Parathyroid adenoma (tissue), 2 donors: ENCODE measurements at regions not wholly inside any gene's neighbourhood (a gene's known extent, or its start where the extent isn't known, plus 50 kb on each side); places are given as distances from the start of the nearest gene placed in this dataset.

Source experiments
- H2AFZ ChIP-seq: fragments of 300-600 bp; sonication (generic); one replicate; pipeline ENCODE4 v1.7.0; 2017; ENCODE audit warnings: antibody characterized with exemption, mild to moderate bottlenecking
- H3K27ac ChIP-seq: fragments of 300-600 bp; sonication (generic); one replicate; pipeline ENCODE4 v1.7.0; 2017
- H3K27me3 ChIP-seq: fragments of 300-600 bp; sonication (generic); one replicate; pipeline ENCODE4 v1.7.0; 2017; ENCODE audit warnings: low read length; ENCODE audit not compliant: control insufficient read depth, insufficient read depth
- H3K36me3 ChIP-seq: fragments of 300-600 bp; sonication (generic); one replicate; pipeline ENCODE4 v1.7.0; 2017; ENCODE audit warnings: low read length; ENCODE audit not compliant: control insufficient read depth, insufficient read depth
- H3K4me1 ChIP-seq: fragments of 300-600 bp; sonication (generic); one replicate; pipeline ENCODE4 v1.7.0; 2017; ENCODE audit warnings: control low read depth
- H3K4me2 ChIP-seq: fragments of 300-600 bp; sonication (generic); one replicate; pipeline ENCODE4 v1.7.0; 2017; ENCODE audit warnings: low read length
- H3K4me3 ChIP-seq: fragments of 300-600 bp; sonication (generic); one replicate; pipeline ENCODE4 v1.7.0; 2017; ENCODE audit warnings: low read depth, low read length
- H3K79me2 ChIP-seq: fragments of 300-600 bp; sonication (generic); one replicate; pipeline ENCODE4 v1.7.0; 2017; ENCODE audit warnings: control low read depth
- H3K9ac ChIP-seq: fragments of 300-600 bp; sonication (generic); one replicate; pipeline ENCODE4 v1.7.0; 2017; ENCODE audit warnings: mild to moderate bottlenecking
- H3K9me3 ChIP-seq: fragments of 300-600 bp; sonication (generic); one replicate; pipeline ENCODE4 v1.7.0; 2017; ENCODE audit warnings: low read length; ENCODE audit not compliant: control insufficient read depth
- CTCF ChIP-seq: fragments of 300-600 bp; sonication (generic); IDR thresholded peaks from one replicate; pipeline ENCODE4 v1.7.0; 2017; ENCODE audit warnings: antibody characterized with exemption, mild to moderate bottlenecking
- donor health status: primary hyperparathyroidism.

DNA sequence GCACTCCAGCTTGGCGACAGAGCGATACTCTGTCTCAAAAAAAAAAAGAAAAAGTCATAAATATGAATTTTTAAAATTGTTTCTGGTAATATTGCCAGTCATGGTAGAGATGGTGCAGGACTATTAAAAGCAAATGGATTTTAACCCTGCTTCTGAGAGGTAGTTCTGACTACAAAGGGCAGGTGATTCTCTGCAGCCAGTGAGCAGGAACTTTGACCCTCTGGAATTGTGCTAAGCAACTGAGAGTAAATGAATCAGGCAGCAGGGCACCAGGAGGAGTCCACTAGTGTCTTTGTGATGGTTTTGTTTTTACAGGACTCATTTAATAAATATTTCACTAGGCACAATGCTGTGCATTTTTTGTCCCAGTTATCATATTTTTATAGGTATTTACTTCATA lies 781.2 kb downstream of the TLE4 start:
- Histone ChIP-seq H3K9ac (no peak overlapping the region), H3K4me3 (no peak overlapping the region), H3K4me2 (no peak overlapping the region), H3K79me2 (no peaks in the 10 kb centered on the region), H3K27me3 (no peaks in the 10 kb centered on the region), H3K9me3 (no peaks in the 10 kb centered on the region), H3K4me1 (no peaks in the 10 kb centered on the region), H2AFZ (no peak overlapping the region), H3K36me3 (no peaks in the 10 kb centered on the region), H3K27ac (no peak overlapping the region)
- no peak for TF ChIP-seq CTCF

DNA sequence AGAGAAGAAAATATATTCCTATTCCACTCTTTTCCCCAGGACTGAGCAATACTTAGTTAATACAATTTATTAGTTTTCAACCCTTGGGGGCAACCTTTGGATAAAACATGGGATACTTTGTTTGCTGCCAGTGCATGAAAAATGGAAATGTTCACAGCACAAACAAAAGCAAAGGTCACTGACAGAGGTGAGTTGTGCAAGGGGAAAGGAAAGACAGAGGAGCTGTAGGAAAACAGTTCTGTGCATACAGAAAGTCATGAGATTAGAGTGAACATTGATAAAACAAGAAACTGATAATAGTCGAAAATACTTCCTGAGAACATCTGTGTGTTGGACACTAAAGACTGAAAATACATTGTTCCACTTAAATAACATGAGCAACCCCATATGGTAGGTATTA lies 779.8 kb downstream of the TLE4 start:
- H3K27ac ChIP-seq: no peak overlapping the region
- H3K36me3 ChIP-seq: no peaks in the 10 kb centered on the region
- H3K9ac ChIP-seq: no peak overlapping the region
- no peaks in the 10 kb centered on the region for H3K27me3 ChIP-seq
- no peaks in the 10 kb centered on the region for H3K79me2 ChIP-seq
- H3K4me3 ChIP-seq: no peak overlapping the region
- H3K9me3 ChIP-seq: no peaks in the 10 kb centered on the region
- no peak overlapping the region for H3K4me2 ChIP-seq
- no peak for TF ChIP-seq CTCF
- no peak overlapping the region for H2AFZ ChIP-seq
- H3K4me1 ChIP-seq: no peaks in the 10 kb centered on the region

GRCh38 chr9:80326105-80326504 lies 754.3 kb downstream of the TLE4 start:
- H3K27me3 ChIP-seq: no peaks in the 10 kb centered on the region
- no peaks in the 10 kb centered on the region for H3K79me2 ChIP-seq
- H3K36me3 ChIP-seq: no peaks in the 10 kb centered on the region
- no peaks in the 10 kb centered on the region for H3K9me3 ChIP-seq
- H3K4me3 ChIP-seq: no peak overlapping the region
- no peak overlapping the region for H3K4me2 ChIP-seq
- H2AFZ ChIP-seq: no peak overlapping the region
- H3K27ac ChIP-seq: no peak overlapping the region
- H3K9ac ChIP-seq: no peak overlapping the region
- no peaks in the 10 kb centered on the region for H3K4me1 ChIP-seq
- TF ChIP-seq CTCF: no peak

GRCh38 chr9:80320916-80321315 lies 749.2 kb downstream of the TLE4 start:
- no peak overlapping the region for H3K27ac ChIP-seq
- TF ChIP-seq CTCF: no peak
- H3K4me3 ChIP-seq: no peak overlapping the region

GRCh38 chr9:80320480-80320879 lies 748.7 kb downstream of the TLE4 start:
- Histone ChIP-seq H3K27ac (no peak overlapping the region), H3K79me2 (no peaks in the 10 kb centered on the region), H3K4me3 (no peak overlapping the region), H3K4me1 (no peaks in the 10 kb centered on the region), H3K36me3 (no peaks in the 10 kb centered on the region), H3K27me3 (no peaks in the 10 kb centered on the region), H3K9ac (no peak overlapping the region), H2AFZ (no peak overlapping the region), H3K4me2 (no peak overlapping the region), H3K9me3 (no peaks in the 10 kb centered on the region)
- TF ChIP-seq CTCF: no peak

More at GRCh38 chr9:80320916-80321315, 749.2 kb downstream of the TLE4 start:
- H3K9ac ChIP-seq: no peak overlapping the region
- H2AFZ ChIP-seq: no peak overlapping the region
- no peaks in the 10 kb centered on the region for H3K9me3 ChIP-seq
- H3K79me2 ChIP-seq: no peaks in the 10 kb centered on the region
- H3K4me1 ChIP-seq: no peaks in the 10 kb centered on the region
- no peak overlapping the region for H3K4me2 ChIP-seq
- H3K36me3 ChIP-seq: no peaks in the 10 kb centered on the region
- no peaks in the 10 kb centered on the region for H3K27me3 ChIP-seq
